ENCODE measurements at regions not wholly inside any gene's neighbourhood (a gene's known extent, or its start where the extent isn't known, plus 50 kb on each side); places are given as distances from the start of the nearest gene placed in this dataset.

DNA sequence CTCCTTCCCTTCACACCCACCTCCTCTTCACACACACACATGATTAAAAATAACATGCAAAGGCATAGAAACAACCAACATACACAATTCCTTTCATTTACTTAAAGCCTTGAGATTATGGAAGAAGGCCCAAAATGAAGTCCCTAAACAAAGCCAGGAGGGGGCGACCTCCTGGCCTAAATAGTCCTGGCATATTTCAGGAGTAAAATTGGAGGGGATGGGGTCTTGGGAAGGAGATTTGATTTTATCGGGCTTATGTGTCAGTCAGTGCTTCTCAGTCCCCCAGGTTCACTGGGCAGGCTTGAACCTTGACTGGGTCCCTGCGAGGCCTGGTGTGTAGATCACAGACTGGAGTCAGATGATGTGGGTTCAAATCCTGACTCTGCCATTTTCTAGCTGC, 266.4 kb downstream of the SAMD5 start:
- H3K9me3 ChIP-seq (replicated peaks in 1 of 2; ENCODE audit: control insufficient read depth in 1 of 2, insufficient read depth in 1 of 2, low read length in 2 of 2), result no peaks in the 10 kb centered on the region
- 92% methylated on average over 2 of the region's 3 CpGs for WGBS (ENCODE audit: insufficient coverage)
- TF ChIP-seq, protein P1, sequence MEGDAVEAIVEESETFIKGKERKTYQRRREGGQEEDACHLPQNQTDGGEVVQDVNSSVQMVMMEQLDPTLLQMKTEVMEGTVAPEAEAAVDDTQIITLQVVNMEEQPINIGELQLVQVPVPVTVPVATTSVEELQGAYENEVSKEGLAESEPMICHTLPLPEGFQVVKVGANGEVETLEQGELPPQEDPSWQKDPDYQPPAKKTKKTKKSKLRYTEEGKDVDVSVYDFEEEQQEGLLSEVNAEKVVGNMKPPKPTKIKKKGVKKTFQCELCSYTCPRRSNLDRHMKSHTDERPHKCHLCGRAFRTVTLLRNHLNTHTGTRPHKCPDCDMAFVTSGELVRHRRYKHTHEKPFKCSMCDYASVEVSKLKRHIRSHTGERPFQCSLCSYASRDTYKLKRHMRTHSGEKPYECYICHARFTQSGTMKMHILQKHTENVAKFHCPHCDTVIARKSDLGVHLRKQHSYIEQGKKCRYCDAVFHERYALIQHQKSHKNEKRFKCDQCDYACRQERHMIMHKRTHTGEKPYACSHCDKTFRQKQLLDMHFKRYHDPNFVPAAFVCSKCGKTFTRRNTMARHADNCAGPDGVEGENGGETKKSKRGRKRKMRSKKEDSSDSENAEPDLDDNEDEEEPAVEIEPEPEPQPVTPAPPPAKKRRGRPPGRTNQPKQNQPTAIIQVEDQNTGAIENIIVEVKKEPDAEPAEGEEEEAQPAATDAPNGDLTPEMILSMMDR (IDR thresholded peaks at IDR 0.05), result no peak
- peaks cover 0 to 1% (median 0%) of the 10 kb centered on the region in 7 donors for H3K9me3 Mint-ChIP-seq
- no peak overlapping the region for H3K27ac ChIP-seq (ENCODE audit: low read depth in 1 of 2, low read length in 2 of 2)
- no peak overlapping the region for H3K4me2 ChIP-seq (replicated peaks; ENCODE audit: extremely low read depth, low read length, poor library complexity, severe bottlenecking)
- no peak overlapping the region for H3K9ac ChIP-seq (ENCODE audit: insufficient read depth, low read length, poor library complexity, severe bottlenecking)
- H3K27me3 Mint-ChIP-seq (ENCODE audit: low read depth in 3 of 3), result no peaks in the 10 kb centered on the region
- H3K27ac Mint-ChIP-seq, result no peak overlapping the region
- no peaks in the 10 kb centered on the region for H3K79me2 ChIP-seq (ENCODE audit: insufficient read depth, low read length)
- no peaks in the 10 kb centered on the region for H3K36me3 ChIP-seq (replicated peaks in 1 of 2; ENCODE audit: control insufficient read depth in 1 of 2, insufficient read depth in 2 of 2, low read length in 2 of 2)
- H3K4me1 ChIP-seq (ENCODE audit: control insufficient read depth in 1 of 2, insufficient read depth in 2 of 2, low read length in 2 of 2), result no peaks in the 10 kb centered on the region
- DNase-seq, result no peak
- no peaks in the 10 kb centered on the region for H3K27me3 ChIP-seq (ENCODE audit: control insufficient read depth in 2 of 2, insufficient read depth in 2 of 2, low read length in 2 of 2)
- no peak overlapping the region for H3K4me3 Mint-ChIP-seq
- H2AFZ ChIP-seq (ENCODE audit: insufficient read depth, low read depth, low read length, poor library complexity, severe bottlenecking), result no peak overlapping the region
- H3K36me3 Mint-ChIP-seq, result no peaks in the 10 kb centered on the region
- no peaks in the 10 kb centered on the region for H4K20me1 ChIP-seq (ENCODE audit: insufficient read depth, low read length)
- intact Hi-C loops (cut with micrococcal nuclease), result no loop called here
- H3K4me1 Mint-ChIP-seq, result no peaks in the 10 kb centered on the region
- no peak overlapping the region for H3K4me3 ChIP-seq (replicated peaks in 1 of 3; ENCODE audit: low read depth in 2 of 3, low read length in 3 of 3)

DNA sequence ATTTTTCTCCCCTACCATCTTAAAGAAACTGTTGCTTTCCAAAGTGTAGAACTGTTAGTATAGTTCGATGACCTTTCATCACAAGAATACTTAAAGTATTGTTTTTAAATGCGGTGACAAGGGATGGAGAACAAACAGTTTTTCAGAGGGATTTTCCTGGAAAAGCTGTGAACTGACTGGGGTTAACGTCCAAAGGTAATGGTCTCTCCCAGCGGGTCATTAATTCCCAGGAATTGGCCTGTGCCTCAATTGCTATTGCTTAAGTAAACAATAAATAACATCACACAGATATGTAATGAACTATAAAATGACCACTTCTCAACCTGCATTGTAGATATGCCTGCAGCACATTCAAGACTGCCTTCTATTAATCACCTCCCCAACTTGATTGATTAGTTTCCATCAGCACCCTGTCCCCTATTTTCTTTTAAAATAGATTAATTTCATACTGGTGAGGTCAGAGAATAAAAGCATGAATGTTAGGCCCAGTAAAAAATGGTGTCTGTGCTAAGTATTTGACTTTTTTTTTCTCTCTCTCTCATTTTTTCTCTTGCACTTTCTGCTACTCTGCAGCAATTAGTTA, 268.2 kb downstream of the SAMD5 start:
- H3K27me3 Mint-ChIP-seq (ENCODE audit: low read depth in 3 of 3), result peaks cover 0 to 2% (median 0%) of the 10 kb centered on the region in 3 donors
- no peaks in the 10 kb centered on the region for H3K4me1 Mint-ChIP-seq
- whole genome bisulfite sequencing (ENCODE audit: insufficient coverage), result no CpG with 5 or more reads among the region's 4 CpGs
- intact Hi-C loops (cut with micrococcal nuclease), result no loop called here
- Histone ChIP-seq H3K4me2 (replicated peaks; ENCODE audit: extremely low read depth, low read length, poor library complexity, severe bottlenecking) (no peak overlapping the region), H3K4me1 (ENCODE audit: control insufficient read depth in 1 of 2, insufficient read depth in 2 of 2, low read length in 2 of 2) (no peaks in the 10 kb centered on the region), H2AFZ (ENCODE audit: insufficient read depth, low read depth, low read length, poor library complexity, severe bottlenecking) (no peak overlapping the region), H3K36me3 (replicated peaks in 1 of 2; ENCODE audit: control insufficient read depth in 1 of 2, insufficient read depth in 2 of 2, low read length in 2 of 2) (no peaks in the 10 kb centered on the region), H3K9ac (ENCODE audit: insufficient read depth, low read length, poor library complexity, severe bottlenecking) (no peak overlapping the region), H3K9me3 (replicated peaks in 1 of 2; ENCODE audit: control insufficient read depth in 1 of 2, insufficient read depth in 1 of 2, low read length in 2 of 2) (no peaks in the 10 kb centered on the region), H3K79me2 (ENCODE audit: insufficient read depth, low read length) (no peaks in the 10 kb centered on the region), H3K4me3 (replicated peaks in 1 of 3; ENCODE audit: low read depth in 2 of 3, low read length in 3 of 3) (no peak overlapping the region), H3K27ac (ENCODE audit: low read depth in 1 of 2, low read length in 2 of 2) (no peak overlapping the region), H3K27me3 (ENCODE audit: control insufficient read depth in 2 of 2, insufficient read depth in 2 of 2, low read length in 2 of 2) (no peaks in the 10 kb centered on the region), H4K20me1 (ENCODE audit: insufficient read depth, low read length) (no peaks in the 10 kb centered on the region)
- TF ChIP-seq, protein P1 (IDR thresholded peaks at IDR 0.05), result no peak
- no peaks in the 10 kb centered on the region for H3K36me3 Mint-ChIP-seq
- no peak for DNase-seq
- no peak overlapping the region for H3K27ac Mint-ChIP-seq
- peaks cover 0 to 1% (median 0%) of the 10 kb centered on the region in 7 donors for H3K9me3 Mint-ChIP-seq
- H3K4me3 Mint-ChIP-seq, result no peak overlapping the region
